ENCODE measurements at regions not wholly inside any gene's neighbourhood (a gene's known extent, or its start where the extent isn't known, plus 50 kb on each side); places are given as distances from the start of the nearest gene placed in this dataset.

GRCh38 chr18:25408293-25408692, 56.3 kb upstream of the ZNF521 start:
- CTCF ChIA-PET: no interaction called here

More at GRCh38 chr18:25408293-25408692, 56.3 kb upstream of the ZNF521 start:
- Mint-ChIP-seq H3K27ac (ENCODE audit: unreplicated experiment) (no peak overlapping the region), H3K9me3 (ENCODE audit: unreplicated experiment) (no peaks in the 10 kb centered on the region), H3K4me3 (ENCODE audit: unreplicated experiment) (no peak overlapping the region), H3K4me1 (ENCODE audit: low read depth, unreplicated experiment) (no peaks in the 10 kb centered on the region), H3K27me3 (ENCODE audit: insufficient read depth, unreplicated experiment) (peaks cover 7% of the 10 kb centered on the region), H3K36me3 (ENCODE audit: insufficient read depth, unreplicated experiment) (no peaks in the 10 kb centered on the region)
- no peak overlapping the region for H3K4me3 ChIP-seq (ENCODE audit: low read depth, low read length)
- no peak for TF ChIP-seq CTCF (IDR thresholded peaks at IDR 0.05; ENCODE audit: insufficient read depth in 1 of 2, low read depth in 1 of 2, low read length in 1 of 2, severe bottlenecking in 1 of 2, unreplicated experiment in 1 of 2)
- no peaks in the 10 kb centered on the region for H3K36me3 ChIP-seq (ENCODE audit: control insufficient read depth, insufficient read depth, low read length)
- no peaks in the 10 kb centered on the region for H3K27me3 ChIP-seq (replicated peaks; ENCODE audit: control insufficient read depth, insufficient read depth, low read length)
- intact Hi-C loops (cut with micrococcal nuclease; ENCODE audit: unreplicated experiment): loop anchor here (10.0 kb wide), 1 partner anchor 623 kb away; no protein-coding TSS in a partner anchor
- BruUV-seq (replicated peaks): no TSS peak
- no peak for DNase-seq
- no peaks in the 10 kb centered on the region for H3K4me1 ChIP-seq
- H3K9me3 ChIP-seq: no peaks in the 10 kb centered on the region
- POLR2A ChIA-PET: no interaction called here
